C4-2B (cell line): ENCODE measurements at regions not wholly inside any gene's neighbourhood (a gene's known extent, or its start where the extent isn't known, plus 50 kb on each side); places are given as distances from the start of the nearest gene placed in this dataset.

Experiments
- H3K27ac ChIP-seq: fragments of 450-650 bp; 2 replicates; pipeline ENCODE4 v1.5.1; 2017
- CTCF ChIP-seq: fragments of 450-650 bp; conservative IDR thresholded peaks from 2 replicates; pipeline ENCODE4 v1.5.1; 2017; ENCODE audit warnings: mild to moderate bottlenecking
- ZFX ChIP-seq: fragments of 450-650 bp; IDR thresholded peaks from 2 replicates; pipeline ENCODE4 v1.6.1; 2017

DNA sequence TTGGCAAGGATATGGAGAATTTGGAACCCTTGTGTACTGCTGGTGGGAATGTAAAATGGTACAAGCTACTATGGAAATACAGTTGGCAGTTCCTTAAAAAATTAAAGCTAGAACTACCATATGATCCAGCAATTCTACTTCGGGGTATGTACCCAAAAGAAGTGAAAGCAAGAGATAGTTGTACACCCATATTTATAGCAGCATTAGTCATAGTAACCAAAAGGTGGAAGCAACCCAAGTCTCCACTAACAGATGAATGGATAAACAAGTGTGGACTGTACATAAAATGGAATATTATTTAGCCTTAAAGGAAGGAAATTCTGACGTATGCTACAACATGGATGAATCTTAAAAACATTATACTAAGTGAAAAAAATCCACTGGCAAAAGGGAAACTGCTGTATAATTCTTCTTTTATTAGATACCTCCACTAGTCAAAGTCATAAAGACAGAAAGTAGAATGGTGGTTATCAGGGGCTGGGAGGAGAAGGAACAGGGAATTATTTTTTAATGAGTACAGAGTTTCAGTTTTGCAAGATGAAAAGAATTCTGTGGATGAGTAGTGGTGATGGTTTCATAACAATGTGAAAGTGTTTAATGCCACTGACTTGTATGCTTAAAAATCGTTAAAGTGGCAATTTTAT, 141.6 kb downstream of the RXFP2 start:
- TF ChIP-seq CTCF (no peak), ZFX (no peak)
- no peak overlapping the region for H3K27ac ChIP-seq

DNA sequence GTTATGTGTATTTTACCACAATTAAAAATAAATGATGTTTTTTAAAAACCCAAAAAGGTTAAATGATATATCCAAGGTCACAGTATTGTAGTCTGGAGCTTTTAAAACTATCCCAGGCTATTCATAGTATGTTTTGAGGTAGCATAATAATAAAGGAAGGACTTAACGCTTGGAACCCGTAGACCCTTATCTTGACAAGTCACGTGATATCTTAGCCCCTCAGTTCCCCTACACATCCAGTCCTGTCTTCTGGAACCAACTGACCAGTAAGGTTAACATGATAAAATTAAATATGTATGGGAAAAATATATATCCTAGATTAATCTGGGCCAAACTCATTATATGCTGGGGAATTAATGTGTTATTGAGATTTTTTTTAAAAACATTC, 142.2 kb downstream of the RXFP2 start:
- no peak overlapping the region for H3K27ac ChIP-seq
- TF ChIP-seq CTCF = no peak
- no peak for TF ChIP-seq ZFX

GRCh38 chr13:31882794-31883193, 143.5 kb downstream of the RXFP2 start:
- no peak for TF ChIP-seq ZFX
- TF ChIP-seq CTCF = no peak
- no peak overlapping the region for H3K27ac ChIP-seq

DNA sequence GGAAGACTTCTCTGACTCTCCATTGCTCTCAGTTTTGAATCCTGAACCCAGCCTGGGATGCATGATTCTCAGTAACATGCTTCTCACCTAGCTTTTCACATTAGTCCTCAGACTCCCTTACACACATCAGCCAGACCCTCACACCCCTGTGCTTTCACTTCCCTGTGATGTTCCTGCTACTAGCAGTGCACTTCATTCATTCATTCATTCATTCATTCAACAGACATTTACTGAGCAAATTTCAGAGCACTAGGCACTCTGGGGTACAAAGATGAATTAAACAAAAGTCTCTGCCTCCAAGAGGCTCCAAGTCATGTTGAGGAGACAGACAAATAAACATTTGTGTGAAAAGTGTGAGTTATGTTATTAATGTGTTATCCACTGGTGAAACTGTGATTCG, 145.2 kb downstream of the RXFP2 start:
- TF ChIP-seq CTCF (no peak), ZFX (no peak)
- no peak overlapping the region for H3K27ac ChIP-seq

DNA sequence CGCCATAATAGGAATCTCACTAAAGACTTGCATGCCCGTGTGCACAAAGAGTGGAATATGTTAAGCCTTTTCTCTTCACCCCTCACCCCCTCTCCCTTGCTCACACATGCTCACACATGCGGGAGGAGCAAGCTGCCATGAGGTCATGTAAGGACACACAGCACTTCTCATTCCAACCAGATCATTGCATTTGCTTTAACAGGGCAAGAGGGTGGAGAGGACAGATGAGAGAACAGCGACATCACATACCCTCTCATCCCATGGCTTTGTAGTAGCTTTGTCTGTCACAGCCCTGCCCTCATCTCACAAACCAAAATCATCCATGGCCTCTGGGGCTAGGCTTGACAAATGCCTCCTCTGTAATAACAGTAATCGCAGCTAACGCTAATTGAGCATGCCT, 145.6 kb upstream of the FRY start:
- H3K27ac ChIP-seq = 0 out of 2 replicates have a peak overlapping the region, but pooled peaks have one; percentile 2
- TF ChIP-seq ZFX (no peak), CTCF (no peak)

DNA sequence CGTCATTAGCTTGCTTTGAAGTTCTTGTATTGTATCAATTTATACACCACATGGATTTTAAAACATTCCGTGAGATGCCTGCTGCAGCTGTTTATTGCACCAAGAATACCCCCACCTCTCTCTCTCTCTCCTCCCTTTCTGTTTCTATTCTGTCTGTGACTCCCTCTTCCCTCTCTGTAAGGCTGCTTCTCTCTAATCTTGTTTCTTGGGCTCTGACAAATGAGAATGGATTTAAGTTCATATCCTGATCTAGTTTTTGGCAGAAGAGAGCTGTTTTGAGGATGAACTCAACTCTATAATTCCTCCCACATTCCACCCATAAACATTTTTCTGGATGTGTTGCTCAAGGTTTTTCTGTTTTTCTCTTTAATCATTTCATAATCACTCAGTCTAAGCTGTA, 144.3 kb upstream of the FRY start:
- no peak overlapping the region for H3K27ac ChIP-seq
- TF ChIP-seq ZFX (no peak), CTCF (no peak)

DNA sequence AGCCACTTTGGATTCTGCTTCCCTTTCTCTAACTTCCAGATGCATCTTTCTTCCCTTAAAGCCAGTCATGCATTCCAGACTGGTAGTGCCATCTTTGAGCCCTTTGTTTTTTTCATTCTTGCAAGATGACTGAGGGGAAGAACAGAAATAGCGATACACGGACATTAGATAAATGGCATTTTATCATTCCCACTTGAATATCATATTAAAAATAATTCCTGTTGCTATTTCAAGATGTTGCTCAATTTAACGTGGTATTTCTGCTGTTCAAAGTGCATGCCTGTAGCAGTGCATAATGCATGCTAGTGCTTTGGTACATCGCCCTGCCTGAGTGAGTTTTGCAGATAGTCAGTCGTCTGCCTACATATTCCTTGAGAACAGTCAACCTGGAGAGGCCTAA, 140.6 kb upstream of the FRY start:
- H3K27ac ChIP-seq = no peak overlapping the region
- TF ChIP-seq ZFX = no peak

DNA sequence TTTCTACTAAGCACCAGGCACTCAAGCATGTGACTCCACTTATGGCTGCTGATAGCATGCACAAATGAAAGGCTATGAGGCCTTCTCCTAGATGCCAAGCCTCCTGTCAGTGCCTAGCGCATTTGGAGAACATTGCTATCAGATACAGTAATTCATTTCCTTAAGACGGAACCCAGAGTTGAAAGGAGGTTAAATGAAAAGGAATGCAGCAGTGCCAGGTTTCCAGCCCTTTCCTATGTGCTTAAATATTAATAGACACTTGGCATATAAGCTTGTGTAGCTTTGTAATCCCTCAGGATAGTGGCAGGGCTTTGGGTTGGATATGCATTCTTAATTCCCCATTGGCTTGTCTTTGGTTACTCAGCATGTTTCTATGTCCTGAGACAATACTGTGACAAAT, 140.1 kb upstream of the FRY start:
- H3K27ac ChIP-seq = no peak overlapping the region
- TF ChIP-seq ZFX = no peak
- TF ChIP-seq CTCF = no peak
